ENCODE measurements at regions not wholly inside any gene's neighbourhood (a gene's known extent, or its start where the extent isn't known, plus 50 kb on each side); places are given as distances from the start of the nearest gene placed in this dataset.

DNA sequence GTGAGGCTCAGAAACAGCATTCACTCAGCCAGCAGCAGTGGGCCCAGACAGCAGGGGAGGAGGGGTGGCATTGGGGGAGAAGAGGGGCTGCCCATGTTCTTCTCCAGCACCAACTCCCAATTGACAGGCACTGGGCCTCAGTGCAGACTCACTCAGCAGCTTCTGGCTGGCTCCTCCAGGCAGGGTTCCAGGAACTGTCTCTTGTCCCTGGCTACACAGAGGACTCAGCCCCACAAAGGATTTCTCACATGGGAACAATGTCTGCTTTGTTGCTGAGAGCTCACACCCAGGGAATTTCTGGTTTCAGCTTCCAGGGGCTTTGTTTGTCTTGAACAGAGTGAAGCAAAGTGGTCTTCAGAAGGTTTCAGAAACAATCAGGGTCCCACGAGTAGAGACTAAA is 1536.7 kb downstream of the TSPY10 start:
- Histone ChIP-seq H3K14ac (ENCODE audit: insufficient read depth, low read length) (no peak overlapping the region), H3K18ac (ENCODE audit: insufficient read length, low read depth, low read length) (no peak overlapping the region), H3K56ac (ENCODE audit: insufficient read length, low read depth, low read length) (no peak overlapping the region), H3K4me1 (ENCODE audit: insufficient read depth, low read length) (no peaks in the 10 kb centered on the region), H3K23me2 (ENCODE audit: insufficient read length, low read depth, low read length, poor library complexity, severe bottlenecking) (no peaks in the 10 kb centered on the region), H2BK15ac (ENCODE audit: low read depth, low read length) (no peak overlapping the region), H2AK5ac (ENCODE audit: insufficient read length, low read length) (no peak overlapping the region), H4K5ac (ENCODE audit: insufficient read length, low read depth, low read length) (no peak overlapping the region), H3K27ac (ENCODE audit: insufficient read length, low read depth, low read length) (no peak overlapping the region), H3K4ac (ENCODE audit: low read depth, low read length) (no peak overlapping the region), H2BK12ac (ENCODE audit: insufficient read length, low read depth, low read length) (no peak overlapping the region), H3K79me1 (ENCODE audit: insufficient read depth, low read depth, low read length, poor library complexity, severe bottlenecking) (no peaks in the 10 kb centered on the region), H3K79me2 (ENCODE audit: insufficient read depth, low read length) (no peaks in the 10 kb centered on the region), H3K4me2 (ENCODE audit: insufficient read depth, insufficient read length, low read length) (no peak overlapping the region), H3K9me3 (ENCODE audit: control insufficient read depth, low read depth, low read length) (no peaks in the 10 kb centered on the region), H4K20me1 (ENCODE audit: control insufficient read depth, insufficient read depth, insufficient read length) (no peaks in the 10 kb centered on the region), H4K91ac (ENCODE audit: insufficient read length, low read depth, low read length) (no peak overlapping the region), H3T11ph (ENCODE audit: low read length) (no peak overlapping the region), H3K9ac (ENCODE audit: extremely low read depth, insufficient read length, low read length) (no peak overlapping the region), H3K23ac (ENCODE audit: insufficient read length, low read depth, low read length) (no peak overlapping the region), H2AFZ (ENCODE audit: low read length) (no peak overlapping the region), H4K8ac (replicated peaks; ENCODE audit: insufficient read length, low read depth, low read length) (no peak overlapping the region), H2BK20ac (ENCODE audit: low read depth, low read length, poor library complexity, severe bottlenecking) (no peak overlapping the region), H2BK5ac (ENCODE audit: insufficient read length, low read length) (no peak overlapping the region), H3K27me3 (ENCODE audit: insufficient read depth, low read length) (no peaks in the 10 kb centered on the region), H2BK120ac (ENCODE audit: low read depth, low read length, poor library complexity, severe bottlenecking) (no peak overlapping the region)
- no peak overlapping the region for H3K27ac Mint-ChIP-seq
- no peak overlapping the region for H3K4me3 Mint-ChIP-seq
- TF ChIP-seq, protein P1, sequence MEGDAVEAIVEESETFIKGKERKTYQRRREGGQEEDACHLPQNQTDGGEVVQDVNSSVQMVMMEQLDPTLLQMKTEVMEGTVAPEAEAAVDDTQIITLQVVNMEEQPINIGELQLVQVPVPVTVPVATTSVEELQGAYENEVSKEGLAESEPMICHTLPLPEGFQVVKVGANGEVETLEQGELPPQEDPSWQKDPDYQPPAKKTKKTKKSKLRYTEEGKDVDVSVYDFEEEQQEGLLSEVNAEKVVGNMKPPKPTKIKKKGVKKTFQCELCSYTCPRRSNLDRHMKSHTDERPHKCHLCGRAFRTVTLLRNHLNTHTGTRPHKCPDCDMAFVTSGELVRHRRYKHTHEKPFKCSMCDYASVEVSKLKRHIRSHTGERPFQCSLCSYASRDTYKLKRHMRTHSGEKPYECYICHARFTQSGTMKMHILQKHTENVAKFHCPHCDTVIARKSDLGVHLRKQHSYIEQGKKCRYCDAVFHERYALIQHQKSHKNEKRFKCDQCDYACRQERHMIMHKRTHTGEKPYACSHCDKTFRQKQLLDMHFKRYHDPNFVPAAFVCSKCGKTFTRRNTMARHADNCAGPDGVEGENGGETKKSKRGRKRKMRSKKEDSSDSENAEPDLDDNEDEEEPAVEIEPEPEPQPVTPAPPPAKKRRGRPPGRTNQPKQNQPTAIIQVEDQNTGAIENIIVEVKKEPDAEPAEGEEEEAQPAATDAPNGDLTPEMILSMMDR (conservative IDR thresholded peaks at IDR 0.05): no peak
- no peak for DNase-seq
- H3K36me3 Mint-ChIP-seq (ENCODE audit: insufficient read depth in 1 of 3, low read depth in 3 of 3): no peaks in the 10 kb centered on the region
- no peaks in the 10 kb centered on the region for H3K27me3 Mint-ChIP-seq (ENCODE audit: low read depth)
- WGBS (ENCODE audit: extremely low coverage, insufficient read length, low lambda C conversion rate): no CpG with 5 or more reads among the region's 1 CpG
- no peaks in the 10 kb centered on the region for H3K4me1 Mint-ChIP-seq
- no peaks in the 10 kb centered on the region for H3K9me3 Mint-ChIP-seq

All from H9 (cell line).